ENCODE measurements at regions not wholly inside any gene's neighbourhood (a gene's known extent, or its start where the extent isn't known, plus 50 kb on each side); places are given as distances from the start of the nearest gene placed in this dataset.

GRCh38 chr15:23828786-23829185 lies 141.7 kb upstream of the NDN start:
- no peaks in the 10 kb centered on the region; the same call in 2 of the 3 replicates for H3K9me3 ChIP-seq (replicated peaks; ENCODE audit: control insufficient read depth, insufficient read depth, low read length)
- H3K27me3 ChIP-seq (replicated peaks in 1 of 2; ENCODE audit: control insufficient read depth in 2 of 2, insufficient read depth in 2 of 2, low read length in 1 of 2) = no peaks in the 10 kb centered on the region
- 20% methylated on average over 1 of the region's 1 CpG for WGBS (ENCODE audit: insufficient coverage, insufficient replicate concordance, low lambda C conversion rate, missing lambda C conversion rate)
- ATAC-seq (no peak), FAIRE-seq (no peak), DNase-seq (ENCODE audit: low read depth, low spot score) (no peak)
- BruUV-seq (replicated peaks) = no TSS peak
- ChIA-PET CTCF (no interaction called here), SMC1A (ENCODE audit: uncharacterized antibody, unreplicated experiment) (no interaction called here), RAD21 (ENCODE audit: unreplicated experiment) (no interaction called here), POLR2A (no interaction called here)
- no peaks in the 10 kb centered on the region for H3K79me2 ChIP-seq (ENCODE audit: control insufficient read depth, insufficient read depth, low read length)
- no peaks in the 10 kb centered on the region for H3K4me1 ChIP-seq (ENCODE audit: control insufficient read depth, insufficient read depth, low read length)
- H3K4me3 ChIP-seq = no peak overlapping the region
- no peak overlapping the region for H2AFZ ChIP-seq (ENCODE audit: control insufficient read depth, low read depth, low read length)
- intact Hi-C loops (cut with micrococcal nuclease; ENCODE audit: unreplicated experiment) = no loop called here
- no peaks in the 10 kb centered on the region for H3K36me3 ChIP-seq (ENCODE audit: control insufficient read depth in 2 of 2, insufficient read depth in 2 of 2, low read length in 1 of 2)
- H3K4me2 ChIP-seq (ENCODE audit: control insufficient read depth, insufficient read depth) = no peak overlapping the region
- no peak overlapping the region for H3K27ac ChIP-seq (ENCODE audit: control insufficient read depth, insufficient read depth)
- TF ChIP-seq CREB1 (IDR thresholded peaks at IDR 0.05; ENCODE audit: low read depth) = no peak
- TF ChIP-seq SUZ12 (IDR thresholded peaks at IDR 0.05; ENCODE audit: unreplicated experiment) = no peak
- no peak for TF ChIP-seq FOXK2 (IDR thresholded peaks at IDR 0.05)
- TF ChIP-seq MTA3 (IDR thresholded peaks at IDR 0.05; ENCODE audit: borderline replicate concordance, low read length) = no peak
- TF ChIP-seq IRF3 (IDR thresholded peaks at IDR 0.05) = no peak
- TF ChIP-seq CBX3 (IDR thresholded peaks at IDR 0.05; ENCODE audit: borderline replicate concordance, low read depth) = no peak
- no peak for TF ChIP-seq BCL11A (IDR thresholded peaks at IDR 0.05; ENCODE audit: low read depth, low read length)
- TF ChIP-seq USF1 (IDR thresholded peaks at IDR 0.05; ENCODE audit: borderline replicate concordance, extremely low read length, insufficient read depth, low read depth, low read length) = no peak
- TF ChIP-seq NR2C2 (IDR thresholded peaks at IDR 0.05; ENCODE audit: borderline replicate concordance, control insufficient read depth, insufficient read length, low read depth) = no peak
- TF ChIP-seq CHD2 (IDR thresholded peaks at IDR 0.05; ENCODE audit: borderline replicate concordance, low read depth, low read length) = no peak
- TF ChIP-seq ATF7 (IDR thresholded peaks at IDR 0.05; ENCODE audit: low read depth) = no peak
- TF ChIP-seq GABPA (IDR thresholded peaks at IDR 0.05; ENCODE audit: low read depth) = no peak
- in situ Hi-C loops (cut with MboI) = no loop called here
- no peaks in the 10 kb centered on the region for H4K20me1 ChIP-seq (ENCODE audit: control insufficient read depth, insufficient read depth)
- H3K9ac ChIP-seq (ENCODE audit: control insufficient read depth, insufficient read depth, low read length) = no peak overlapping the region

All from GM12878 (cell line).